ENCODE measurements at regions not wholly inside any gene's neighbourhood (a gene's known extent, or its start where the extent isn't known, plus 50 kb on each side); places are given as distances from the start of the nearest gene placed in this dataset.

GRCh38 chr1:30645807-30646206, 77.6 kb downstream of the MATN1 start:
- Mint-ChIP-seq H3K36me3 (no peaks in the 10 kb centered on the region), H3K4me1 (peaks cover 4% of the 10 kb centered on the region), H3K27ac (peak overlapping the region; percentile 4), H3K4me3 (no peak overlapping the region), H3K27me3 (ENCODE audit: insufficient read depth, low read depth) (peaks cover 18% of the 10 kb centered on the region), H3K9me3 (no peaks in the 10 kb centered on the region)
- Histone ChIP-seq H3K27me3 (no peaks in the 10 kb centered on the region), H3K4me1 (no peaks in the 10 kb centered on the region), H3K36me3 (no peaks in the 10 kb centered on the region), H3K4me2 (no peak overlapping the region), H4K20me1 (ENCODE audit: low read depth) (no peaks in the 10 kb centered on the region), H3K79me2 (ENCODE audit: low read depth) (no peaks in the 10 kb centered on the region), H3K4me3 (no peak overlapping the region), H3F3A (ENCODE audit: low read depth) (no peaks in the 10 kb centered on the region), H3K9ac (no peak overlapping the region), H2AFZ (replicated peaks) (no peak overlapping the region), H3K27ac (no peak overlapping the region), H3K9me3 (ENCODE audit: low read depth) (no peaks in the 10 kb centered on the region)
- no peak for TF ChIP-seq EZH2phosphoT487 (IDR thresholded peaks at IDR 0.05)
- TF ChIP-seq CTCF (IDR thresholded peaks at IDR 0.05): no peak
- no peak for TF ChIP-seq EZH2 (IDR thresholded peaks at IDR 0.05)
- DNase-seq (ENCODE audit: low spot score): no peak

- Histone ChIP-seq H3K4me2 (no peak overlapping the region), H3K4me3 (no peak overlapping the region), H3K9me3 (ENCODE audit: low read depth) (no peaks in the 10 kb centered on the region), H3K9ac (no peak overlapping the region), H4K20me1 (ENCODE audit: low read depth) (no peaks in the 10 kb centered on the region), H3K27me3 (no peaks in the 10 kb centered on the region), H3F3A (ENCODE audit: low read depth) (no peaks in the 10 kb centered on the region), H3K27ac (no peak overlapping the region), H2AFZ (replicated peaks) (no peak overlapping the region), H3K79me2 (ENCODE audit: low read depth) (no peaks in the 10 kb centered on the region), H3K4me1 (no peaks in the 10 kb centered on the region), H3K36me3 (no peaks in the 10 kb centered on the region)
- TF ChIP-seq EZH2phosphoT487 (IDR thresholded peaks at IDR 0.05) (no peak), CTCF (IDR thresholded peaks at IDR 0.05) (no peak), EZH2 (IDR thresholded peaks at IDR 0.05) (no peak)
- Mint-ChIP-seq H3K4me1 (no peaks in the 10 kb centered on the region), H3K9me3 (no peaks in the 10 kb centered on the region), H3K27me3 (ENCODE audit: insufficient read depth, low read depth) (peaks cover 6% of the 10 kb centered on the region), H3K27ac (no peak overlapping the region), H3K4me3 (no peak overlapping the region), H3K36me3 (no peaks in the 10 kb centered on the region)
- DNase-seq (ENCODE audit: low spot score): no peak
These were observed 80.8 kb downstream of the MATN1 start for GRCh38 chr1:30642391-30643120.

- Mint-ChIP-seq H3K4me1 (no peaks in the 10 kb centered on the region), H3K27ac (no peak overlapping the region), H3K27me3 (ENCODE audit: insufficient read depth, low read depth) (peaks cover 12% of the 10 kb centered on the region), H3K9me3 (no peaks in the 10 kb centered on the region), H3K36me3 (no peaks in the 10 kb centered on the region), H3K4me3 (no peak overlapping the region)
- H3K9me3 ChIP-seq (ENCODE audit: low read depth): no peaks in the 10 kb centered on the region
- H2AFZ ChIP-seq (replicated peaks): no peak overlapping the region
- TF ChIP-seq CTCF (IDR thresholded peaks at IDR 0.05): no peak
- no peak for TF ChIP-seq EZH2 (IDR thresholded peaks at IDR 0.05)
- TF ChIP-seq EZH2phosphoT487 (IDR thresholded peaks at IDR 0.05): no peak
- no peaks in the 10 kb centered on the region for H3K36me3 ChIP-seq
- no peaks in the 10 kb centered on the region for H4K20me1 ChIP-seq (ENCODE audit: low read depth)
- no peaks in the 10 kb centered on the region for H3K27me3 ChIP-seq
- DNase-seq (ENCODE audit: low spot score): no peak
- H3K27ac ChIP-seq: no peak overlapping the region
- H3K4me3 ChIP-seq: no peak overlapping the region
- no peaks in the 10 kb centered on the region for H3F3A ChIP-seq (ENCODE audit: low read depth)
- H3K4me2 ChIP-seq: no peak overlapping the region
- H3K4me1 ChIP-seq: no peaks in the 10 kb centered on the region
- no peaks in the 10 kb centered on the region for H3K79me2 ChIP-seq (ENCODE audit: low read depth)
- no peak overlapping the region for H3K9ac ChIP-seq
These were observed 81.6 kb downstream of the MATN1 start for GRCh38 chr1:30641572-30642353.

Data from neural progenitor cell (in vitro differentiated cells).